Activated T-helper 2 cell treated with anti-CD3 and anti-CD28 coated beads, Interferon-gamma antibody, Interleukin-2, Interleukin-4, amounts not matched to agents 10 μg/mL and 5 μg/mL and 100 μg/mL, durations not matched to agents 14 hours and 24 hours and 36 hours (primary cell): ENCODE measurements at regions not wholly inside any gene's neighbourhood (a gene's known extent, or its start where the extent isn't known, plus 50 kb on each side); places are given as distances from the start of the nearest gene placed in this dataset.

Experiments
- DNase-seq: peaks from one replicate; pipeline ENCODE4 v3.0.0; 2021; ENCODE audit warnings: low spot score
- H3K27ac Mint-ChIP-seq: one replicate; pipeline ENCODE4 v1.8.0; 2021; ENCODE audit warnings: mixed read lengths
- H3K27me3 Mint-ChIP-seq: one replicate; pipeline ENCODE4 v1.8.0; 2021; ENCODE audit warnings: low read depth, mixed read lengths
- H3K36me3 Mint-ChIP-seq: one replicate; pipeline ENCODE4 v1.8.0; 2021; ENCODE audit warnings: low read depth, mixed read lengths
- H3K4me1 Mint-ChIP-seq: one replicate; pipeline ENCODE4 v1.8.0; 2021; ENCODE audit warnings: low read depth, mixed read lengths
- H3K4me3 Mint-ChIP-seq: one replicate; pipeline ENCODE4 v1.8.0; 2021; ENCODE audit warnings: low read depth, mild to moderate bottlenecking, moderate library complexity, mixed read lengths
- H3K9me3 Mint-ChIP-seq: one replicate; pipeline ENCODE4 v1.8.0; 2021; ENCODE audit warnings: mixed read lengths
- intact Hi-C: fragments of 100-400 bp; cut with micrococcal nuclease; formaldehyde crosslinking; loops from one replicate; pipeline ENCODE4 v1.15.1; 2023

DNA sequence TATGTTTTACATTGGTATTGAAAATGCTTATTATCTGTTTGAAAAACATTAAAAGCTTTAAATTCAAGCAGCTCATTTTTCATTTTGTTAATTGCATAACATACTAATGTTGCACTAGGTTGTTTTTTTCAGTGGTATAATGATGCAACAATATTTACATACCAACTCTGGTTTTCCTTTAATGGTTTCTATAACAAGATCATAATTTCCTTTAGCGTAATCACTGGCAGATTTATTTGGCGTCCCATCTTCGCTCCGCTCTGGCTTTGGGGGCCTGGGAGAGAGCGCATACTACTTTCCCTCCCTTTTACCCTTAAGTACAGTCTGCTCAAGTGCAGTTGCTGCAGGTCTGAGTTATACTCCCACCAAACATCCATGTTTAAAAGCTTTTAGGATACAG is 574.1 kb downstream of the PRKD1 start:
- intact Hi-C loops, result no loop called here
- Mint-ChIP-seq H3K27ac (no peak overlapping the region), H3K36me3 (no peaks in the 10 kb centered on the region), H3K4me3 (no peak overlapping the region), H3K27me3 (no peaks in the 10 kb centered on the region), H3K4me1 (no peaks in the 10 kb centered on the region), H3K9me3 (peaks cover 44% of the 10 kb centered on the region)
- no peak for DNase-seq

DNA sequence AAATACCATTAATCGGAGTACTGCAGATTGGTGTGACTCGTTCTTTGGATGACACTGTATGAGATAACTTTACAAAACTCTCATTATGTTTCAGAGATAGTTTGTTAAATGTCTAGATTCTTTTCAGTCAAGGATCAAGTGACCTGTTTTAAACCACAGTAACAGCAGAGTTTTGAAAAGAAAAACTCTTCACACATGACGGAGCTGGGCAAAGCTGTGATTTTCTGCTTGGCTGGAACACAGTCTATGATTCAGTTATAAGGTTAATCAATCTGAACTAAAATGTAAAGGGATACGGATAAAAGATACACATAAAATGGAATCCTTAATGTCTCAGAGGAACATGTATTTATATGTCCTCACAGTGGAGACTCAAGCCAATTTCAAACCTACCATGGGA is 573.2 kb downstream of the PRKD1 start:
- H3K4me1 Mint-ChIP-seq, result no peaks in the 10 kb centered on the region
- H3K9me3 Mint-ChIP-seq, result peaks cover 38% of the 10 kb centered on the region
- no peaks in the 10 kb centered on the region for H3K36me3 Mint-ChIP-seq
- no peaks in the 10 kb centered on the region for H3K27me3 Mint-ChIP-seq
- no peak for DNase-seq
- intact Hi-C loops, result no loop called here
- no peak overlapping the region for H3K4me3 Mint-ChIP-seq
- H3K27ac Mint-ChIP-seq, result no peak overlapping the region

DNA sequence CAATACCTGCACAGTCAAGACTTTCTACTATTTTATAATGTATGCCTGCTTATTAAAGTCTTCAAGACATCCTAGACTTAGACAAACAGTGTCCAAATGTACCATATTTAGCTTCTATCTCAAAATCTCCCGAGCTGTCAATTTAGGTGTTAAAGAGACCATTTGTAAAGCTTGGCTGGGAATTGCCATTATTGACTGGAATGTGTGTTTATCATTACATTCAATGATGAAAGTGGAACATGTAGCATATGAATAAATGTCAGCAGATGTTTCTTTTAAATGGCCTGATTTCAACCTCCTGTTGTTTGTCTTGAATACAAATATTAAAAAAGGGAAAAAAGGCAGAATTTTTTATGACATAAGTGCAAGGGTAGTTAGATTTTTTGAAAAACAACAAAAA is 572.3 kb downstream of the PRKD1 start:
- Mint-ChIP-seq H3K4me3 (no peak overlapping the region), H3K27ac (no peak overlapping the region), H3K4me1 (no peaks in the 10 kb centered on the region)

DNA sequence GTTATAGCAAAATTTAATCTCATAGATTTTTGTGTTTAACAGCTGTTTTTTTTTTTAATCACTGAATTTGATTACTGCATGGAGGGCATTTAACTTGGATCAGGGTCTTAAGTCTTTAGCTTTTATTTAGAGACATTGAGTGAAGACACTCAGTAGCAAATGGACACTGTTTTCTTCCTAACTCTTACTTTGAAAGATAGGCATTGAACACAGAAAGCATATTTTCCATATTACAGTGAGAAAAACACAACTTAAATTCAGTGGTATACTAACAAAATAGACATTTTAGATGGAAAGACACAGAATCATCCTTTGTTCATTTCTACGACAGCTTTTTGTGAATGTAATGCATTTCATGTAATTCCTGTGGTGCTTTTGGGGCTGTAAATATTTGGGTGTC is 571.8 kb downstream of the PRKD1 start:
- no peaks in the 10 kb centered on the region for H3K27me3 Mint-ChIP-seq
- no peaks in the 10 kb centered on the region for H3K4me1 Mint-ChIP-seq
- H3K27ac Mint-ChIP-seq, result no peak overlapping the region
- H3K36me3 Mint-ChIP-seq, result no peaks in the 10 kb centered on the region
- no peak overlapping the region for H3K4me3 Mint-ChIP-seq
- peaks cover 38% of the 10 kb centered on the region for H3K9me3 Mint-ChIP-seq
- DNase-seq, result no peak
- intact Hi-C loops, result no loop called here

More for the DNA sequence above, 572.3 kb downstream of the PRKD1 start:
- no peak for DNase-seq
- Mint-ChIP-seq H3K27me3 (no peaks in the 10 kb centered on the region), H3K9me3 (peaks cover 38% of the 10 kb centered on the region), H3K36me3 (no peaks in the 10 kb centered on the region)
- intact Hi-C loops, result no loop called here

DNA sequence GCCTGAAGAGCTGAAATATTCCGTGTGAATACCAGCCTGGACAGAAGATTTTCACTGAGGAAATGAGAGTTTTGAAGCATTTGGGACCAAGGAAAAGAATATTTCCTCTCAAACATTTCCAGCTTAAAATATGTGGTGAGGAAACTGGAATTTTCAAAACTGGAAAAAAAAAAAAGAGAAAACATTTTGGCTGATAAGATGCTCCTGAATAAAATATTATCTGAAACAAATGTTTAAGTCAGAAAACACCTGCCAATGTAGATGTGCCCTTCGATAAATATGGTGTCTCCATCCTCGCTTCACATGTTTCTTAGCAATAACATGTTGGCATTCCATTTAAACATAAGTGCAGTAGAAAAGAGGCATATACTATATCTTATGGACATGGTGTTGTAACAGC is 567.0 kb downstream of the PRKD1 start:
- no peak for DNase-seq
- no peaks in the 10 kb centered on the region for H3K36me3 Mint-ChIP-seq
- H3K4me1 Mint-ChIP-seq, result no peaks in the 10 kb centered on the region
- no peak overlapping the region for H3K27ac Mint-ChIP-seq
- intact Hi-C loops, result no loop called here
- H3K4me3 Mint-ChIP-seq, result no peak overlapping the region
- H3K27me3 Mint-ChIP-seq, result no peaks in the 10 kb centered on the region
- peaks cover 38% of the 10 kb centered on the region for H3K9me3 Mint-ChIP-seq

DNA sequence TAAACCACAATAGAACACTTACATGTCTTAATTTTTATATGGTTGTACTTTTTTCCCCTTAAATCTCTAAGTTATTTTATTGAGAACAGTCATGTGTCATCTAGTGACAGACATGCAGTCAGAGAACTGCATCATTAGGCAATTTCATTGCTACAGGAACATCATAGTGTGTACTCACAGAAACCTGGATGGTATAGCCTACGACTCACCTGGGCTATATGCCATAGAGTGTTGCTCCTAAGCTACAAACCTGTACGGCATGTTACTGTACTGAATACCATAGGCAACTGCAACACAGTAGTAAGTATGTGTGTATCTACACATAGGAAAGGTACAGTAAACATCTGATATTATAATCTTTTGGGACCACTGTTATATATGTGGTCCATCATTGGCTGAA is 557.6 kb downstream of the PRKD1 start:
- no peak overlapping the region for H3K4me3 Mint-ChIP-seq
- no peak for DNase-seq
- H3K9me3 Mint-ChIP-seq, result peaks cover 41% of the 10 kb centered on the region
- no peaks in the 10 kb centered on the region for H3K4me1 Mint-ChIP-seq
- no peaks in the 10 kb centered on the region for H3K36me3 Mint-ChIP-seq
- H3K27ac Mint-ChIP-seq, result no peak overlapping the region
- H3K27me3 Mint-ChIP-seq, result no peaks in the 10 kb centered on the region
- intact Hi-C loops, result no loop called here

DNA sequence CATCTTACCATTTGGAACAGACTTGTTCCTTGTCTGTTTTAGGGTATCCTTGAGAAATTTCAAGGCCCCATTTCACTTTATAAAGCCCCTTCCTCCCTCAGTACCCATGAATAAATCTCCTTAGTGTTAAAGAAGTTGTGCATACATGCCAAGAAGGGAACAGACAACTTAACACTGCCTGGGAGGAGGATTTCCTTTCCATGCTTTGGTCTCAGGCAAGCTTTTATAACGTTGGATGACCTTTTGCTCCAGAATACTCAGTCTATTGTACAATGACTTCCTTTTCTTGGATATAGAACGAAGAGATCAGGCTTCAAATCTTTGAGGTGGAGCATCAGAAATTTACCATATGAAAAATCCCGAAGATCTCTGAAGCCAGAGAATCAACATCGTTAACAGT is 551.4 kb downstream of the PRKD1 start:
- peaks cover 53% of the 10 kb centered on the region for H3K9me3 Mint-ChIP-seq
- H3K36me3 Mint-ChIP-seq, result no peaks in the 10 kb centered on the region
- H3K4me3 Mint-ChIP-seq, result no peak overlapping the region
- DNase-seq, result no peak
- H3K27ac Mint-ChIP-seq, result no peak overlapping the region
- no peaks in the 10 kb centered on the region for H3K4me1 Mint-ChIP-seq
- no peaks in the 10 kb centered on the region for H3K27me3 Mint-ChIP-seq
- intact Hi-C loops, result no loop called here

DNA sequence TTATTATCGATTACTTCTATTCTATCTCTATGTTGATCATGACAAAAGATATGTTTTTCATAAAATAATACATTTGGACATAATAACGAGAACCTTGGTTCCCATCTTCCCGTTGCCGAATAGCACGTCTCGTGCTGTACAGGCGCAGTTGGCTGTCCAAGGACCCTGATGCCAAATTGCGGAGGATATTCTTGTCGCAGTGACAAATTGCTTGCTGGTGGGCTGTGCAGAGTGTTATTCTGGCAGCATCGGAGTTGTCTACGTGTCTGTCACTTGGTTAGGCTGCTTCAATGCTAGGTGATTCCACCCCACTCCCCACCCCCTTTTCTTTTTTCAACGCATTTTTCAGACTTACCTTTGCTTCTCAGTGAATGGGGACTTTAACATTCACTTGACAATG is 546.8 kb downstream of the PRKD1 start:
- Mint-ChIP-seq H3K9me3 (peaks cover 41% of the 10 kb centered on the region), H3K4me1 (no peaks in the 10 kb centered on the region), H3K27ac (no peak overlapping the region), H3K4me3 (no peak overlapping the region), H3K27me3 (no peaks in the 10 kb centered on the region), H3K36me3 (no peaks in the 10 kb centered on the region)
- DNase-seq, result no peak
- intact Hi-C loops, result no loop called here

DNA sequence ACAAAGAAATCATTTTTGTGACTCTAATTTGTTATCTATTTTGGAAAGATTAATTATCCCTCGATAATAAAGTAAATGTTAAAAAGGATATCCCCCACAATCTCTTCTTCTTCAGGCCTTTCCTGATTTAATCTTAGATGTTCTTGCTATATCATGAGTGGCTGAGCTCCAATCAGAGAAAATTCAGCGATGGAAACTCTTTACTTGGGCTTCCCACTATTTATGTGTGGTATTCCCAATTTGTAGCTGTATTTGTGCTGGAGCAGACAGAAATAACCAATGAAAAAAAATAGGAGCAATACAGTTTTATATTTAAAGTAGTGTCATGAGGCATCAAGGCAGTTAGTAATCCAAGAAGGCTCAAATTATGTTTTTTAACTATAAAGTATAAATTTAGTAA is 539.1 kb downstream of the PRKD1 start:
- no peak overlapping the region for H3K4me3 Mint-ChIP-seq
- intact Hi-C loops, result no loop called here
- H3K4me1 Mint-ChIP-seq, result no peaks in the 10 kb centered on the region
- peaks cover 57% of the 10 kb centered on the region for H3K9me3 Mint-ChIP-seq
- no peak for DNase-seq
- no peak overlapping the region for H3K27ac Mint-ChIP-seq
- no peaks in the 10 kb centered on the region for H3K27me3 Mint-ChIP-seq
- H3K36me3 Mint-ChIP-seq, result no peaks in the 10 kb centered on the region

DNA sequence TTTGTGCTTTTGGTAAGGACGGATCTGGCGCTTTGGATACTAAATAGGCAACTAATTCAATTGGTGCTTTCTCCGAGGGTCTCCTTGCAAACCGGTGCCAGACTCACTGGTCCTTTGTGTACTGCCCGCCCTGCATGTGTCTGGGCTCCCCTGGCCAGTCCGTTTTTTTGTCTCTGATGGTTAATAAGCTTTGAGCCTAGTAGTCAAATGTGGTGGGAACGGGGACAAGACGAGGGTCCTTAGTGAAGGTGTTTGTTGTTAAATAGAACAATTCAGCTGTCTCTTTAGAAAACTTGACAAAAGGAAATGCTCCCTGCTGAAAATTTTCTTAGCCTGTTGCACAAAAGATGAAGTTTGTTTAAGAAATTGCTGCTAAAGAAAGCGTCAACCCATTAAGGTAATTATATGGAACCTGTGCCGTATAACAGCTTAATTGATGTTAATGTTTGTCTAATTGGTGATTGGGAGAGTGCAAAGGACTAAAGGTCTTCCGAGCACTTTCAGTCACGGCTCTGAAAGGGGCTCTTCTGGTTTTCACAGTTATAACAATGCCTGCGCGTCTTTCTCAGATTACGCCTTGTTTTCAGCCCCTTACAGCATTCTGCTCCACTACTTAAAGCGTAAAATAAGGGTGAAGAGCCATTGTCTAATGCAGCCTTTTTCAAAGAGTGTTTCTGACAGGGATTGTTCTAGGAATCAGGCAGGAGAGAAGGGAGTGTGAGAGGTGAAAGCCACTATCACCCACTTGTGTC is 537.4 kb downstream of the PRKD1 start:
- peaks cover 63% of the 10 kb centered on the region for H3K9me3 Mint-ChIP-seq
- H3K4me1 Mint-ChIP-seq, result no peaks in the 10 kb centered on the region
- no peaks in the 10 kb centered on the region for H3K27me3 Mint-ChIP-seq
- H3K36me3 Mint-ChIP-seq, result no peaks in the 10 kb centered on the region
- no peak overlapping the region for H3K27ac Mint-ChIP-seq
- no peak overlapping the region for H3K4me3 Mint-ChIP-seq
- intact Hi-C loops, result no loop called here
- no peak for DNase-seq

DNA sequence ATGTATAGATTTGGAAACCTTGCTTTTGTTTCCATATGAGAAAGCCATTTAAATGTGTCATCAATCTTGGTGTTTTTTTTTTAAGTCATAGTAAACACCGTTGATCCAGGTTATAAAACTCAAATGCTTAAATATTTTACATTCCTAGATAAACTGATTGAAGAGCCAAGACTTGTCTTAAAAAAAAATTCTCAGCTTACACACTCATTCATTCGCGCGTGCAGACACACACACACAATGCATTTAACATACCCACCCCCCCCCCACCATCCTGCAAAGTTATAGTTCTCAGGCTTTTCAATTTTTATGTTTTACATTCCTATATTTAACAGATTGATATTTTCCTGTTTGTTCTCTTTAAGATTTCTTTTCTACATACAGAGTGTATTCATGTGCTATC is 536.4 kb downstream of the PRKD1 start:
- DNase-seq, result no peak
- intact Hi-C loops, result no loop called here
- Mint-ChIP-seq H3K4me1 (no peaks in the 10 kb centered on the region), H3K36me3 (no peaks in the 10 kb centered on the region), H3K27ac (no peak overlapping the region), H3K9me3 (peaks cover 59% of the 10 kb centered on the region), H3K27me3 (no peaks in the 10 kb centered on the region), H3K4me3 (no peak overlapping the region)

DNA sequence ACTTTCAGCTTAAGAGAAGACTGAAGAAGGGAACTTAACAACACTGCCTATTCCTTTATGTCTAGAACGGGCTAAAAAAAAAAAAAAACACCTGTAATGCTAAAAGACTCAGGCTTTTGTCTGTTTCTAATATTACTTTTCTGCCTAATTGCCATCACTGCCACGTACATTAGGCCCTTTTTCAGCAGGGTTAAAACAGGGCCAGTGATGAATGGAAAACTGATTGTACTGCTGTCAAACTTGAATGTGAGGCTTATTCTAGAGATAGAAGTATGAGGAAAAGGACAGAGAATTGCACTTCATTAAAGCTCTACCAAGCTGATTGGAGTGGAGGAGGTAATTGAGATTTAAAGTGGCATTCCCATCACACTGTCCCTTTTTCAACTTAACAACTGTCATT is 535.8 kb downstream of the PRKD1 start:
- no peak overlapping the region for H3K27ac Mint-ChIP-seq
- intact Hi-C loops, result no loop called here
- H3K27me3 Mint-ChIP-seq, result no peaks in the 10 kb centered on the region
- H3K36me3 Mint-ChIP-seq, result no peaks in the 10 kb centered on the region
- DNase-seq, result no peak
- H3K4me1 Mint-ChIP-seq, result no peaks in the 10 kb centered on the region
- H3K4me3 Mint-ChIP-seq, result no peak overlapping the region
- peaks cover 59% of the 10 kb centered on the region for H3K9me3 Mint-ChIP-seq

DNA sequence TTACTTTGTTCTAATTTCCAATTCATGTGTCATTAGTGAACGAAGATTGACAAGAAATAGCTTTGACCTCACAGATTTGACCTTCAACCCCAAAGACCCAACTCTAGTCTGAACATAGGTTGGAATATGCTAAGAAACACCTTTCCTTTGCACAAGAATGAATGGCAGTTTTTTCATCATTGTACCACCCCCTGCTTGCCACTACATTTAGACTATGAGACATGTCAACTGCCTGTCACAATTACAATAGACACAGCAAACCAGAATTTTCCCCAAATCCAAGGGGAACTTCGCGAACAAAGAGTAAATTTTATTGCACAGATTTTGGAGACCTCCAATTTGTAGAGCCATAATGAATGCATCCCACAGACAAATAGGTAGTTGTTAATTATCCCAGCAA is 535.4 kb downstream of the PRKD1 start:
- Mint-ChIP-seq H3K4me3 (no peak overlapping the region), H3K4me1 (no peaks in the 10 kb centered on the region)

DNA sequence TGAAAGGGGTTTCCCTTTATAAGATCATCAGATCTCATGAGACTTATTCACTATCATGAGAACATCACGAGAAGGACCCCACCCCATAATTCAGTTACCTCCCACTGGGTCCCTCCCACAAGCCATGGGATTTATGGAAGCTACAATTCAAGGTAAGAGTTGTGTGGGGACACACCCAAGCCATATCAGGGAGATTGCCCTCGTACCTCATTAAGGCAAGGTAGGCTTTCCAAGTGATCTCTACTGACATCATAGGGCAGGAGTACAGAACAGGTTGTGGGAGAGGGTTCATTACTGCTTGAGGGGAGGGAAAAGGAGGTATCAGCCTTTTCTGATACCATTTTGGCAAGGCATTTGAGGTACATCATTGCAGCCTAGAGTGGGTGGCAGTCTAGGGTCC is 524.6 kb downstream of the PRKD1 start:
- H3K27ac Mint-ChIP-seq, result no peak overlapping the region

More for the DNA sequence above, 535.4 kb downstream of the PRKD1 start:
- Mint-ChIP-seq H3K36me3 (no peaks in the 10 kb centered on the region), H3K9me3 (peaks cover 55% of the 10 kb centered on the region), H3K27ac (no peak overlapping the region), H3K27me3 (no peaks in the 10 kb centered on the region)
- intact Hi-C loops, result no loop called here
- DNase-seq, result no peak

More for the DNA sequence above, 524.6 kb downstream of the PRKD1 start:
- DNase-seq, result no peak
- intact Hi-C loops, result no loop called here
- no peaks in the 10 kb centered on the region for H3K36me3 Mint-ChIP-seq
- no peaks in the 10 kb centered on the region for H3K27me3 Mint-ChIP-seq
- peaks cover 52% of the 10 kb centered on the region for H3K9me3 Mint-ChIP-seq
- H3K4me3 Mint-ChIP-seq, result no peak overlapping the region
- H3K4me1 Mint-ChIP-seq, result no peaks in the 10 kb centered on the region
